ENCODE measurements at regions not wholly inside any gene's neighbourhood (a gene's known extent, or its start where the extent isn't known, plus 50 kb on each side); places are given as distances from the start of the nearest gene placed in this dataset.

- Histone ChIP-seq H3K36me3 (ENCODE audit: control insufficient read depth in 2 of 2, extremely low read depth in 1 of 2, insufficient read depth in 2 of 2, low read length in 2 of 2) (no peaks in the 10 kb centered on the region), H3K9ac (ENCODE audit: control insufficient read depth, extremely low read depth, insufficient read depth, low read length) (peak overlapping the region; percentile 9), H2AFZ (ENCODE audit: control insufficient read depth, low read length) (peak overlapping the region; percentile 86), H3K4me2 (ENCODE audit: control insufficient read depth, extremely low read depth, insufficient read depth, low read depth, low read length) (peak overlapping the region; percentile 67), H3K27ac (ENCODE audit: control insufficient read depth, insufficient read depth, low read length) (peak overlapping the region; percentile 8), H3K79me2 (ENCODE audit: control insufficient read depth, insufficient read depth, low read length) (no peaks in the 10 kb centered on the region), H3K9me3 (ENCODE audit: control insufficient read depth, low read depth, low read length) (no peaks in the 10 kb centered on the region), H3K4me3 (ENCODE audit: control insufficient read depth in 2 of 3, extremely low read depth in 1 of 3, insufficient read depth in 2 of 3, low read depth in 1 of 3, low read length in 3 of 3) (peak overlapping the region in 1 of 3 experiments; percentile 13), H3K4me1 (ENCODE audit: control insufficient read depth, extremely low read depth, insufficient read depth, low read length) (peaks cover 15% of the 10 kb centered on the region), H4K20me1 (ENCODE audit: control insufficient read depth, extremely low read depth, insufficient read depth, low read length) (no peaks in the 10 kb centered on the region), H3K9me1 (ENCODE audit: control insufficient read depth, extremely low read depth, insufficient read depth, low read length) (no peaks in the 10 kb centered on the region), H3K27me3 (ENCODE audit: control insufficient read depth, extremely low read depth, insufficient read depth, low read length) (no peaks in the 10 kb centered on the region)
- dilution Hi-C loops (cut with MboI; ENCODE audit: extremely low pct_ligation_motif_present, low sequenced_read_pairs), result no loop called here
- FAIRE-seq (no peak), DNase-seq (ENCODE audit: low read depth, low spot score) (no peak)
- TF ChIP-seq EZH2 (IDR thresholded peaks at IDR 0.05; ENCODE audit: low read length), result no peak
- TF ChIP-seq, protein P1, sequence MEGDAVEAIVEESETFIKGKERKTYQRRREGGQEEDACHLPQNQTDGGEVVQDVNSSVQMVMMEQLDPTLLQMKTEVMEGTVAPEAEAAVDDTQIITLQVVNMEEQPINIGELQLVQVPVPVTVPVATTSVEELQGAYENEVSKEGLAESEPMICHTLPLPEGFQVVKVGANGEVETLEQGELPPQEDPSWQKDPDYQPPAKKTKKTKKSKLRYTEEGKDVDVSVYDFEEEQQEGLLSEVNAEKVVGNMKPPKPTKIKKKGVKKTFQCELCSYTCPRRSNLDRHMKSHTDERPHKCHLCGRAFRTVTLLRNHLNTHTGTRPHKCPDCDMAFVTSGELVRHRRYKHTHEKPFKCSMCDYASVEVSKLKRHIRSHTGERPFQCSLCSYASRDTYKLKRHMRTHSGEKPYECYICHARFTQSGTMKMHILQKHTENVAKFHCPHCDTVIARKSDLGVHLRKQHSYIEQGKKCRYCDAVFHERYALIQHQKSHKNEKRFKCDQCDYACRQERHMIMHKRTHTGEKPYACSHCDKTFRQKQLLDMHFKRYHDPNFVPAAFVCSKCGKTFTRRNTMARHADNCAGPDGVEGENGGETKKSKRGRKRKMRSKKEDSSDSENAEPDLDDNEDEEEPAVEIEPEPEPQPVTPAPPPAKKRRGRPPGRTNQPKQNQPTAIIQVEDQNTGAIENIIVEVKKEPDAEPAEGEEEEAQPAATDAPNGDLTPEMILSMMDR (optimal IDR thresholded peaks at IDR 0.05 in 1 of 3, IDR thresholded peaks at IDR 0.05 in 1 of 3, conservative IDR thresholded peaks at IDR 0.05 in 1 of 3; ENCODE audit: extremely low read depth in 1 of 3, insufficient read depth in 2 of 3, low read length in 3 of 3), result peak in 1 of 3 experiments; percentile 17
These were observed 163.2 kb upstream of the CYRIA start for GRCh38 chr2:16828828-16829160.

DNA sequence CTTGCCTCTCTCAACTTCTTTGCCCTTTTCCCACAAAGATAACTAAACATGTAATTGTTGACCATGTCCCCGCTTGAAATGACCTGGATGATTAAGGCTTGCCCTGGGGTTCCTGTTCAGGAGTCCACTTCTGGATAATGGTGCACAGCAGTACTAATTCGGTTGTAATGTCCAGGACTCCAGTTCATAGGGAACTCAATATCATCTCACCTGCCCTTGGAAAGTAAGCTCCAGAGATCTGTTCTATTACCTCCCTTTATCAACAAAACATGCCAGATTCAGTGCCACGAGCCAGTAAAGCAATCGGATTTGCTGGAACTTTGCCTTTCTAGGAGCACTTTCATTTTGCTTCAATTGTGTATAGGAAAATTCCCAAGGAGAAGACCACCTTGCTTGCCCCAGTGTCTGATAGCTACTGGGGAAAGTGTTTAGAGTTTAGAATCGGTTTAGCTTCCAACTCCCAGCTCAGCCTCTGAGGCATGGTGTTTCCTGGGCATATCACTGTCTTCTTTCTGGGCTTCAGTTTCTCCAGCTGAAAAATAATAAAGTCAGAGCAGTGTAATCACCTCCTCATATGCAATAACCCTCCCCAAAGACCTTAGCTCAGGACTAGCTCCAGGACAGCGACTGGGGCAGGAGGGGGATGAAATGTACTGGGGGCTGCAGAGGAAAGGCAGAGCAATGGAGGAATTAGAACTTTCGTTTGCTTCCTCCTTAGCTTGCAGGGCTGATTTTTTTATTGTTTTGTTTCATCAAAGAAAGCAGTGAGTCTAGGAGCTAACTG lies 162.6 kb upstream of the CYRIA start:
- dilution Hi-C loops (cut with MboI; ENCODE audit: extremely low pct_ligation_motif_present, low sequenced_read_pairs), result no loop called here
- H3K27me3 ChIP-seq (ENCODE audit: control insufficient read depth, extremely low read depth, insufficient read depth, low read length), result no peaks in the 10 kb centered on the region
- H3K9me3 ChIP-seq (ENCODE audit: control insufficient read depth, low read depth, low read length), result no peaks in the 10 kb centered on the region
- H4K20me1 ChIP-seq (ENCODE audit: control insufficient read depth, extremely low read depth, insufficient read depth, low read length), result no peaks in the 10 kb centered on the region
- peak overlapping the region; percentile 8 for H3K27ac ChIP-seq (ENCODE audit: control insufficient read depth, insufficient read depth, low read length)
- no peaks in the 10 kb centered on the region for H3K36me3 ChIP-seq (ENCODE audit: control insufficient read depth in 2 of 2, extremely low read depth in 1 of 2, insufficient read depth in 2 of 2, low read length in 2 of 2)
- H3K4me3 ChIP-seq (ENCODE audit: control insufficient read depth in 2 of 3, extremely low read depth in 1 of 3, insufficient read depth in 2 of 3, low read depth in 1 of 3, low read length in 3 of 3), result peak overlapping the region in 2 of 3 experiments; percentile 13 to 25
- H2AFZ ChIP-seq (ENCODE audit: control insufficient read depth, low read length), result peak overlapping the region; percentile 86
- peak; percentile 41 for FAIRE-seq
- peak overlapping the region; percentile 67 for H3K4me2 ChIP-seq (ENCODE audit: control insufficient read depth, extremely low read depth, insufficient read depth, low read depth, low read length)
- DNase-seq (ENCODE audit: low read depth, low spot score), result no peak
- H3K9ac ChIP-seq (ENCODE audit: control insufficient read depth, extremely low read depth, insufficient read depth, low read length), result peak overlapping the region; percentile 9
- H3K9me1 ChIP-seq (ENCODE audit: control insufficient read depth, extremely low read depth, insufficient read depth, low read length), result no peaks in the 10 kb centered on the region
- H3K4me1 ChIP-seq (ENCODE audit: control insufficient read depth, extremely low read depth, insufficient read depth, low read length), result peaks cover 15% of the 10 kb centered on the region
- no peak for TF ChIP-seq EZH2 (IDR thresholded peaks at IDR 0.05; ENCODE audit: low read length)
- TF ChIP-seq, protein P1 (optimal IDR thresholded peaks at IDR 0.05 in 1 of 3, IDR thresholded peaks at IDR 0.05 in 1 of 3, conservative IDR thresholded peaks at IDR 0.05 in 1 of 3; ENCODE audit: extremely low read depth in 1 of 3, insufficient read depth in 2 of 3, low read length in 3 of 3), result no peak
- no peaks in the 10 kb centered on the region for H3K79me2 ChIP-seq (ENCODE audit: control insufficient read depth, insufficient read depth, low read length)
